ENCODE measurements at regions not wholly inside any gene's neighbourhood (a gene's known extent, or its start where the extent isn't known, plus 50 kb on each side); places are given as distances from the start of the nearest gene placed in this dataset.

GRCh38 chr4:180635281-180635680, 1607.9 kb upstream of the TENM3 start:
- Histone ChIP-seq H3K36me3 (no peaks in the 10 kb centered on the region), H3K27me3 (no peaks in the 10 kb centered on the region), H3K27ac (no peak overlapping the region), H3K9me3 (no peaks in the 10 kb centered on the region), H3K4me3 (no peak overlapping the region), H3K4me1 (no peaks in the 10 kb centered on the region)
- no peak for DNase-seq (ENCODE audit: low spot score in 2 of 2)
- no peak for TF ChIP-seq CTCF (IDR thresholded peaks at IDR 0.05)
- 68% methylated on average over 7 of the region's 8 CpGs for WGBS

DNA sequence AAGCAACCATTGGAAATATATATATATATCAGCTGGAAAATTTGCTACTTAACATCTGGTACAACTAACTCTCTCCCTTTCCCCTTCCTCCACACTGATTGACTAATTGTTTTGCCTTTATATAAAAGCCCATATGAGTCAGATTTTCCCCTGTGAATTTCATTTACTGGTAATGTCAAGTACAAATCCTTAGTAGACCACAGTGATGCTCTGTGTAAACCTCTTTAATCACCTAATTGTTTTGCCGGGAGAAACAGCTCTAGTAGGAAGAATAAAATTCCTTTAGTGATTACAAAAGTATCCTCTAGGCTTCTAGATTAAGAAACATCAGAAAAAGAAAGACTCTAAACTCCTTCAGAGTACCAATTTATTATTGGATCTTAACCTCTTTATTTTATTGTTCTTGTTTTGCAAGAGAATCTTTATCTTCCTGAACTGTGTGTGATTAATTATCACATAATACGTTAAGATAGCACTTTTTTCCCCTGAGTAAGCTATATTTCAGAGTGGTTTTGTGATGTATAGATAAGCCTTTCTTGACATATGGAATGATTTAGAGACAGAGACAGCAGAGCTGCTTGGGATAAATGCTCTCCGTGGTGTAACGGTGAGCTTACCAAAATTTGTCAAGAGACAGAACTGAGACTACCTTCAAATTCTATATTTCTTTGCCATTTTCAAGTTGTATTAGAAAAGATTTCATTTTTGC, 1606.4 kb upstream of the TENM3 start:
- no peaks in the 10 kb centered on the region for H3K4me1 ChIP-seq
- WGBS: 21% methylated on average over 4 of the region's 4 CpGs
- no peaks in the 10 kb centered on the region for H3K36me3 ChIP-seq
- H3K27me3 ChIP-seq: no peaks in the 10 kb centered on the region
- no peaks in the 10 kb centered on the region for H3K9me3 ChIP-seq
- no peak for DNase-seq (ENCODE audit: low spot score in 2 of 2)
- no peak overlapping the region for H3K27ac ChIP-seq
- TF ChIP-seq CTCF (IDR thresholded peaks at IDR 0.05) (no peak), POLR2A (IDR thresholded peaks at IDR 0.05) (no peak), EP300 (IDR thresholded peaks at IDR 0.05) (no peak), POLR2AphosphoS5 (IDR thresholded peaks at IDR 0.05) (no peak)
- H3K4me3 ChIP-seq: no peak overlapping the region

GRCh38 chr4:180637616-180638015, 1605.6 kb upstream of the TENM3 start:
- TF ChIP-seq CTCF (IDR thresholded peaks at IDR 0.05) (no peak), EP300 (IDR thresholded peaks at IDR 0.05) (no peak), POLR2A (IDR thresholded peaks at IDR 0.05) (no peak), POLR2AphosphoS5 (IDR thresholded peaks at IDR 0.05) (no peak)
- H3K27me3 ChIP-seq: no peaks in the 10 kb centered on the region
- WGBS: 76% methylated on average over 5 of the region's 5 CpGs
- no peaks in the 10 kb centered on the region for H3K4me1 ChIP-seq
- H3K9me3 ChIP-seq: no peaks in the 10 kb centered on the region
- no peak overlapping the region for H3K27ac ChIP-seq
- DNase-seq (ENCODE audit: low spot score in 2 of 2): no peak
- H3K4me3 ChIP-seq: no peak overlapping the region
- no peaks in the 10 kb centered on the region for H3K36me3 ChIP-seq

DNA sequence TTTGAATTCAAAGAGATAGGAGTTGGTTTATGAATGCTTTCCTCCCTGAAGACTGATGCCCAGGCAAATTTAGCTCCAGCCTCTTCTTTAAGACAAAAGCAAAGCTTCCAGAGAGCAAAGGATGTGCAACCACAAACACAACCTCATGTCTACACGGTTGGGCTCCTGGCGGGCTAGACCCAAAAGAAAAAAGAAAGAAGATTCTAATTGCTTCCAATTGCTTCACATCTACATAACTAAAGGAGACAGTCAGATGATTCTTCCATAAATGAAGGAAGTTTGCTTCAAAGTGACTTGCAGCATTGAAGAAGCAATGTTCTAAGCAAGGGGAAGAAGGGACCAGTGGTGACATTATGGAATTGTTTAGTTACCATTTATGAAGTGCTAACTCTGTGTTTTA, 1603.0 kb upstream of the TENM3 start:
- Histone ChIP-seq H3K4me3 (no peak overlapping the region), H3K27me3 (no peaks in the 10 kb centered on the region), H3K27ac (no peak overlapping the region), H3K4me1 (no peaks in the 10 kb centered on the region), H3K36me3 (no peaks in the 10 kb centered on the region), H3K9me3 (no peaks in the 10 kb centered on the region)
- TF ChIP-seq CTCF (IDR thresholded peaks at IDR 0.05) (no peak), EP300 (IDR thresholded peaks at IDR 0.05) (no peak), POLR2A (IDR thresholded peaks at IDR 0.05) (no peak), POLR2AphosphoS5 (IDR thresholded peaks at IDR 0.05) (no peak)
- 59% methylated on average over 2 of the region's 2 CpGs for WGBS
- DNase-seq (ENCODE audit: low spot score in 2 of 2): no peak

DNA sequence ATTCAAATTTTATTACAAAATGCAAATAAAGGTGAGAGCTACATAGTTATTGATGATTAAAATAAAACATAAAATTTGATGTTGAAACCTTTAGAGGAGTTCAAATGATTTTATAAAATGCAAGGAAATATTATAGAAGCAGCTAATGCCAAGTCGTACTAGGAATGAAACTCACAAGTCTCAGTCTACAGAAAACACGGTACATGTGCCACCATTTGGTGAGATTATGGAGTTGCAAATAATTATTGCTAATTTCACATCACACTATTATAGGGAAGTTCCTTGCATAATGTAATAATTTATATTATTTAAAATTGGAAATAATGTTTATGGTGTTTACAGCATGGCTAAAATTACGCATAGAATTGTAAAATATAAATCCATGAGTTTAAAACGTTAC, 1601.7 kb upstream of the TENM3 start:
- TF ChIP-seq POLR2A (IDR thresholded peaks at IDR 0.05): no peak
- no peak for TF ChIP-seq POLR2AphosphoS5 (IDR thresholded peaks at IDR 0.05)
- no peak for TF ChIP-seq CTCF (IDR thresholded peaks at IDR 0.05)
- TF ChIP-seq EP300 (IDR thresholded peaks at IDR 0.05): no peak
- WGBS: 66% methylated on average over 4 of the region's 4 CpGs
- no peak for DNase-seq (ENCODE audit: low spot score in 2 of 2)
- no peaks in the 10 kb centered on the region for H3K9me3 ChIP-seq
- H3K27me3 ChIP-seq: no peaks in the 10 kb centered on the region
- no peak overlapping the region for H3K4me3 ChIP-seq
- no peaks in the 10 kb centered on the region for H3K36me3 ChIP-seq
- H3K4me1 ChIP-seq: no peaks in the 10 kb centered on the region
- no peak overlapping the region for H3K27ac ChIP-seq
